Activated CD4-positive, CD25-positive, alpha-beta regulatory T cell (primary cell): ENCODE measurements at regions not wholly inside any gene's neighbourhood (a gene's known extent, or its start where the extent isn't known, plus 50 kb on each side); places are given as distances from the start of the nearest gene placed in this dataset.

Experiments
- DNase-seq, 4 experiments: peaks; one replicate each; lab custom pipeline; 2025; lab: John Stamatoyannopoulos, UW

- no peak for DNase-seq
Observed at GRCh38 chr4:3852711-3853110, 86.5 kb downstream of the ADRA2C start.

GRCh38 chr4:3853388-3854035 lies 87.3 kb downstream of the ADRA2C start:
- no peak for DNase-seq

- no peak for DNase-seq
Observed at GRCh38 chr4:3854661-3855060, 88.5 kb downstream of the ADRA2C start.

GRCh38 chr4:3855646-3856045 lies 89.5 kb downstream of the ADRA2C start:
- no peak for DNase-seq

- DNase-seq: no peak
Observed at GRCh38 chr4:3856604-3857204, 90.5 kb downstream of the ADRA2C start.

GRCh38 chr4:3857269-3857926 lies 91.2 kb downstream of the ADRA2C start:
- DNase-seq: no peak

- no peak for DNase-seq
Observed at GRCh38 chr4:3858046-3858730, 92.0 kb downstream of the ADRA2C start.

GRCh38 chr4:3858765-3859388 lies 92.7 kb downstream of the ADRA2C start:
- no peak for DNase-seq

GRCh38 chr4:3859571-3859970 lies 93.4 kb downstream of the ADRA2C start:
- no peak for DNase-seq

- no peak for DNase-seq
Observed at GRCh38 chr4:3860061-3860912, 94.1 kb downstream of the ADRA2C start.

GRCh38 chr4:3860913-3861636 lies 94.9 kb downstream of the ADRA2C start:
- no peak for DNase-seq

- no peak for DNase-seq
Observed at GRCh38 chr4:3861720-3862639, 95.8 kb downstream of the ADRA2C start.

GRCh38 chr4:3862640-3863420 lies 96.6 kb downstream of the ADRA2C start:
- no peak for DNase-seq

- DNase-seq: no peak
Observed at GRCh38 chr4:3863841-3864741, 97.9 kb downstream of the ADRA2C start.

- DNase-seq: no peak
Observed at GRCh38 chr4:3864742-3865721, 98.8 kb downstream of the ADRA2C start.

- no peak for DNase-seq
Observed at GRCh38 chr4:3865986-3866812, 100.0 kb downstream of the ADRA2C start.
